ENCODE measurements at regions not wholly inside any gene's neighbourhood (a gene's known extent, or its start where the extent isn't known, plus 50 kb on each side); places are given as distances from the start of the nearest gene placed in this dataset.

DNA sequence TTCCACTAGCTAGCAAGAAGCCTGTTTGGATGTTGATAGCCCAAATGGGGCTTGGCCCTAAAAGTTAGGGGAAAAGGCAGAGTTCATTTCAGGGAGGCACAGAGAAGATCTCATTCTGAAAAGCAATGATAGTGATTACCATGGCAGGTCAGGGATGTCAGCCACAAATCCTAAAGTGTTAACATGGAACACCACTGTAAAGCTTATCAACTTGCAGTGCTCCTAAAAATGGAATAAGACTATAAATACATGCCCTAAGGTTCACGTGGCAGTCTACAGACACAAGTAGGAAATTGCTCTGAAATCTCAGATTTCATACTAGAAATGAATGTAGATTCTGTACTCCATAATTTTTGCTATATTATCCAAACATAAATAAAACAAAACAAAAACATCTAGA lies 280.0 kb upstream of the E2F7 start:
- no peaks in the 10 kb centered on the region for H3K27me3 Mint-ChIP-seq

GRCh38 chr12:77344651-77345050 lies 279.3 kb upstream of the E2F7 start:
- Mint-ChIP-seq H3K4me1 (ENCODE audit: low read depth in 2 of 2) (no peaks in the 10 kb centered on the region), H3K27me3 (no peaks in the 10 kb centered on the region), H3K27ac (no peak overlapping the region), H3K9me3 (peaks cover 0 to under 1% of the 10 kb centered on the region in 2 donors), H3K4me3 (no peak overlapping the region), H3K36me3 (ENCODE audit: insufficient read depth) (no peaks in the 10 kb centered on the region)
- ATAC-seq (replicated peaks) (no peak), DNase-seq (no peak)

More for the DNA sequence above, 280.0 kb upstream of the E2F7 start:
- no peaks in the 10 kb centered on the region for H3K36me3 Mint-ChIP-seq (ENCODE audit: insufficient read depth)
- H3K9me3 Mint-ChIP-seq: peaks cover 0 to 2% of the 10 kb centered on the region in 2 donors
- H3K27ac Mint-ChIP-seq: no peak overlapping the region
- no peaks in the 10 kb centered on the region for H3K4me1 Mint-ChIP-seq (ENCODE audit: low read depth in 2 of 2)
- ATAC-seq (replicated peaks) (no peak), DNase-seq (no peak)
- no peak overlapping the region for H3K4me3 Mint-ChIP-seq

GRCh38 chr12:77343291-77343690 lies 277.9 kb upstream of the E2F7 start:
- H3K4me3 Mint-ChIP-seq: no peak overlapping the region
- H3K36me3 Mint-ChIP-seq (ENCODE audit: insufficient read depth): no peaks in the 10 kb centered on the region
- H3K27me3 Mint-ChIP-seq: no peaks in the 10 kb centered on the region
- H3K9me3 Mint-ChIP-seq: no peaks in the 10 kb centered on the region
- ATAC-seq (replicated peaks) (no peak), DNase-seq (no peak)
- no peaks in the 10 kb centered on the region for H3K4me1 Mint-ChIP-seq (ENCODE audit: low read depth in 2 of 2)
- H3K27ac Mint-ChIP-seq: no peak overlapping the region

- ATAC-seq (replicated peaks): no peak
- Mint-ChIP-seq H3K27me3 (no peaks in the 10 kb centered on the region), H3K4me3 (no peak overlapping the region), H3K36me3 (ENCODE audit: insufficient read depth) (no peaks in the 10 kb centered on the region), H3K9me3 (no peaks in the 10 kb centered on the region), H3K27ac (no peak overlapping the region), H3K4me1 (ENCODE audit: low read depth in 2 of 2) (no peaks in the 10 kb centered on the region)
- no peak for DNase-seq
Measured at GRCh38 chr12:77342253-77342652, 276.9 kb upstream of the E2F7 start.

DNA sequence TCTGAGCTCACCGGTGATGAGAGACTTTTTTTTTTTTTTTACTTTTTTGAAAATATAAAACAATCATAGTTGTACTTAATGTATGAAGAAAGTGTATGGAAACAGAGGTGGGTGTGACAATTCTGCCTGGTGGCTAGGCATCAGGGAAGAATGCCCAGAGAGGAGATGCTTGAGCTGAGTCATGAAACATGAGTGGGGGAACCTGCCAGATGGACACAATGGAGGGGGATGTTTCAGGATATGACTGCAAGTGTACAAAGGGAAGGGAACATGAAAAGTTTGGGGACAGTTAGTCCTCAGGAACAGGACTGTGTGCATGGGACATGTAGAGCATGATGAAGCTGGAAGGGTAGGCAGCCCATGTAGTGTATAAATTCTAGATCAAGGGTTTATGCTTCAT lies 274.2 kb upstream of the E2F7 start:
- Mint-ChIP-seq H3K9me3 (no peaks in the 10 kb centered on the region), H3K4me3 (no peak overlapping the region), H3K27me3 (no peaks in the 10 kb centered on the region), H3K4me1 (ENCODE audit: low read depth in 2 of 2) (no peaks in the 10 kb centered on the region), H3K36me3 (ENCODE audit: insufficient read depth) (no peaks in the 10 kb centered on the region), H3K27ac (no peak overlapping the region)
- ATAC-seq (replicated peaks) (no peak), DNase-seq (no peak)

- no peaks in the 10 kb centered on the region for H3K9me3 Mint-ChIP-seq
- ATAC-seq (replicated peaks) (no peak), DNase-seq (no peak)
- H3K27me3 Mint-ChIP-seq: no peaks in the 10 kb centered on the region
- H3K36me3 Mint-ChIP-seq (ENCODE audit: insufficient read depth): no peaks in the 10 kb centered on the region
- no peaks in the 10 kb centered on the region for H3K4me1 Mint-ChIP-seq (ENCODE audit: low read depth in 2 of 2)
- no peak overlapping the region for H3K4me3 Mint-ChIP-seq
- H3K27ac Mint-ChIP-seq: no peak overlapping the region
Measured at GRCh38 chr12:77337362-77337761, 272.0 kb upstream of the E2F7 start.

- no peaks in the 10 kb centered on the region for H3K36me3 Mint-ChIP-seq (ENCODE audit: insufficient read depth)
- no peak overlapping the region for H3K27ac Mint-ChIP-seq
- H3K27me3 Mint-ChIP-seq: no peaks in the 10 kb centered on the region
- H3K4me3 Mint-ChIP-seq: no peak overlapping the region
- ATAC-seq (replicated peaks) (no peak), DNase-seq (no peak)
- no peaks in the 10 kb centered on the region for H3K9me3 Mint-ChIP-seq
- no peaks in the 10 kb centered on the region for H3K4me1 Mint-ChIP-seq (ENCODE audit: low read depth in 2 of 2)
Measured at GRCh38 chr12:77334806-77335205, 269.4 kb upstream of the E2F7 start.

- DNase-seq (no peak), ATAC-seq (replicated peaks) (no peak)
- peaks cover 3 to 5% of the 10 kb centered on the region in 2 donors for H3K4me1 Mint-ChIP-seq (ENCODE audit: low read depth in 2 of 2)
- no peak overlapping the region for H3K4me3 Mint-ChIP-seq
- H3K27me3 Mint-ChIP-seq: peaks cover 33 to 41% of the 10 kb centered on the region in 2 donors
- H3K9me3 Mint-ChIP-seq: peaks cover 0 to 4% of the 10 kb centered on the region in 2 donors
- no peaks in the 10 kb centered on the region for H3K36me3 Mint-ChIP-seq (ENCODE audit: insufficient read depth)
- H3K27ac Mint-ChIP-seq: no peak overlapping the region
Measured at GRCh38 chr12:77328326-77328725, 263.0 kb upstream of the E2F7 start.

- Mint-ChIP-seq H3K9me3 (peaks cover 0 to 7% of the 10 kb centered on the region in 2 donors), H3K27me3 (peaks cover 45 to 53% of the 10 kb centered on the region in 2 donors), H3K27ac (no peak overlapping the region), H3K4me1 (ENCODE audit: low read depth in 2 of 2) (peaks cover 3 to 5% of the 10 kb centered on the region in 2 donors), H3K36me3 (ENCODE audit: insufficient read depth) (no peaks in the 10 kb centered on the region), H3K4me3 (peak overlapping the region; percentile 16 to 49)
- ATAC-seq (replicated peaks) (no peak), DNase-seq (no peak)
Measured at GRCh38 chr12:77325511-77326236, 260.3 kb upstream of the E2F7 start.

DNA sequence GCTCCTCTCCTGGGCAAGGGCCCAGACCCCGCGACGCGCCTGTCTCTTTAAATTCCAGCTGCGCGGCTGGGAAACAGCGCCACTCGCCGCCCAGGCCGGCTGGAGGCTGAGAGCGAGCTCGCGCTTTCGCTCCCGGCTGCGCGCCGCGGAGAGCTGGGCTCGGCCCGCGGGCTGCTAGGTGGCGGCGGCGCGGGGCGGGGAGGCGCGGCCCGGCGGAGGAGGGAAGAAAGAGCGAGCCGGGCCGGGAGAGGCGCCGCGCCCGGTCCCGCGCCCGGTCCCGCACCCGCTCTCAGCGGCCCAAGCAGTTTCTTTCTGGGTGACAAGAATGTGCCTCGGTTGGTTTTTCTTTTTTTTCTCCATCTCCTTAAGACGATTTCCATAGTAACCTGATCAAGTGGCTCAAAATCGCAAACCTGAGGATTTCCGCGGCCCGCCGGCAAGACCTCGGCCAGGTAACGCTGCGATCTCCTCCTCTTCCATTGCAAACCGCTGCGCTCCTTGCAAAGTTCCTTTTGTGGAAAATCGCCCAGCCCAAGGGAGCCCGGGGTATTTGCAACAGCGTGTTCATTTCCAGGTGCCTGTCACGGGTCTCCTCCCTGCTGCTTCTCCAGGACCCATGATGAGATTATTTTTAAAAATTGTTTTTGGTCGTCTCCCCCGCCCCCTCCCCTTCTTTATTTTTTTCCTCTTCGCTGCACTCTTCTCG lies 259.5 kb upstream of the E2F7 start:
- H3K27me3 Mint-ChIP-seq: peaks cover 45 to 53% of the 10 kb centered on the region in 2 donors
- H3K36me3 Mint-ChIP-seq (ENCODE audit: insufficient read depth): no peaks in the 10 kb centered on the region
- DNase-seq (no peak), ATAC-seq (replicated peaks) (no peak)
- H3K27ac Mint-ChIP-seq: no peak overlapping the region
- peaks cover 0 to 7% of the 10 kb centered on the region in 2 donors for H3K9me3 Mint-ChIP-seq
- H3K4me3 Mint-ChIP-seq: peak overlapping the region in 1 of 2 donors; percentile 49
- peaks cover 3 to 5% of the 10 kb centered on the region in 2 donors for H3K4me1 Mint-ChIP-seq (ENCODE audit: low read depth in 2 of 2)

- H3K27ac Mint-ChIP-seq: no peak overlapping the region
- ATAC-seq (replicated peaks) (no peak), DNase-seq (no peak)
- peaks cover 3 to 5% of the 10 kb centered on the region in 2 donors for H3K4me1 Mint-ChIP-seq (ENCODE audit: low read depth in 2 of 2)
- no peaks in the 10 kb centered on the region for H3K36me3 Mint-ChIP-seq (ENCODE audit: insufficient read depth)
- H3K9me3 Mint-ChIP-seq: peaks cover 0 to 7% of the 10 kb centered on the region in 2 donors
- peak overlapping the region in 1 of 2 donors; percentile 36 for H3K4me3 Mint-ChIP-seq
- H3K27me3 Mint-ChIP-seq: peaks cover 45 to 53% of the 10 kb centered on the region in 2 donors
Measured at GRCh38 chr12:77324416-77324762, 259.0 kb upstream of the E2F7 start.

DNA sequence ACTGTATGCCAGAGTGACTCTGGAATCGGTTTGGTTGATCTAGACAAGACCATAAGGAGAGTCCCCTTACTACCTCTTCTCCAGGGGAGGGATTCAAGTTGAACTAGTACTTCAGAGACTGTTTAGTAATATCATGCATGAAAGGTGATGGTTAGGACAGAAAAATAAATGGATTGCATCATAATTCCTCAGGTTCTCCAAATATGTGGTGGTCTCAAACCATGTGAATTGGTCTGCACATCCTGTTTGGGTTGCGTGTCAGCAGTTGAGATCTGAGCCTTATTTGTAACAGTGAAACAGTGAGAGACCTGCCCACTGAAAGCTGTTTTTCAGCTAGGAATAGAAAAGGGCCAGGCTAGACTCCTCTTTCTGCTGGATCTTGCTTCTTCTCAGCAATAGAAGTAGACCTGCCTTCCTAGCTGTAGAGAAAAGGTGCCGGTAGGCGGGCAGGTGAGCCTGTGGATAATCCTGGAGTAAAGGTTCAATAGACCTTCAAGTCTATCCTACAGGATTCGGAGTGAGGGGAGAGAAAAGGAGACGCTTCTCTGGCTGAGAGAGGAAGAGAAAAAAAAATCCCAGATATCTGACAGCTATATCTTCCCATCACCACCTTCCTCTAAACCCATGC lies 258.5 kb upstream of the E2F7 start:
- H3K4me3 Mint-ChIP-seq: peak overlapping the region in 1 of 2 donors; percentile 36
- H3K9me3 Mint-ChIP-seq: peaks cover 0 to 5% of the 10 kb centered on the region in 2 donors
- DNase-seq: no peak
- ATAC-seq (replicated peaks): no peak
- peaks cover 3 to 5% of the 10 kb centered on the region in 2 donors for H3K4me1 Mint-ChIP-seq (ENCODE audit: low read depth in 2 of 2)
- H3K27me3 Mint-ChIP-seq: peaks cover 45 to 52% of the 10 kb centered on the region in 2 donors
- H3K36me3 Mint-ChIP-seq (ENCODE audit: insufficient read depth): no peaks in the 10 kb centered on the region
- no peak overlapping the region for H3K27ac Mint-ChIP-seq

- H3K4me1 Mint-ChIP-seq (ENCODE audit: low read depth in 2 of 2): no peaks in the 10 kb centered on the region
- H3K27ac Mint-ChIP-seq: no peak overlapping the region
- H3K4me3 Mint-ChIP-seq: no peak overlapping the region
- H3K36me3 Mint-ChIP-seq (ENCODE audit: insufficient read depth): no peaks in the 10 kb centered on the region
- no peak for ATAC-seq (replicated peaks)
- no peak for DNase-seq
- H3K9me3 Mint-ChIP-seq: peaks cover 0 to 3% of the 10 kb centered on the region in 2 donors
- H3K27me3 Mint-ChIP-seq: peaks cover 18 to 21% of the 10 kb centered on the region in 2 donors
Measured at GRCh38 chr12:77319166-77319565, 253.8 kb upstream of the E2F7 start.

DNA sequence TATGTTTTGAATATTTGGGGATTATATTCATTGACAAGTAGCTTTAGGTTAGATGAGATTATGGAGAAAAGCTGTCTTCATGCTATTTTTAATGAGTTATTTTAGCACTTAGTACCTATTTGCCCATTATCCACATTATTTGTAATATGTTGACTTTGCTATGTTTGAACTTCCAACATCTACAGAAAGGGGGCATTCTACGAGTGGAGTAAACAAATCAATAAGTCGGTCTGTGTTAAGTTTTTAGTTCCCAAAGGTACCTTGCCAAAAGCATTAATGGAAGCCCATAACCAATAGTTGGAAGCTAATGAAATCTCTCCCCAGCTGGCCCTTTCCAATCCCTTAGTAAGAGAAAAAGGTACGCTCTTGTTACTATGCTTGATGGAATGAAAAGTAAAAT lies 250.0 kb upstream of the E2F7 start:
- no peaks in the 10 kb centered on the region for H3K4me1 Mint-ChIP-seq (ENCODE audit: low read depth in 2 of 2)
- H3K36me3 Mint-ChIP-seq (ENCODE audit: insufficient read depth): no peaks in the 10 kb centered on the region
- no peak overlapping the region for H3K4me3 Mint-ChIP-seq
- H3K27me3 Mint-ChIP-seq: no peaks in the 10 kb centered on the region
- DNase-seq: no peak
- H3K9me3 Mint-ChIP-seq: no peaks in the 10 kb centered on the region
- no peak overlapping the region for H3K27ac Mint-ChIP-seq
- no peak for ATAC-seq (replicated peaks)
